ENCODE measurements at regions not wholly inside any gene's neighbourhood (a gene's known extent, or its start where the extent isn't known, plus 50 kb on each side); places are given as distances from the start of the nearest gene placed in this dataset.

- ATAC-seq (no peak), DNase-seq (no peak)
- H3K9me3 ChIP-seq, result no peaks in the 10 kb centered on the region
- intact Hi-C loops (cut with DNase I, micrococcal nuclease), result no loop called here
- no peak overlapping the region for H3K4me3 ChIP-seq
- TF ChIP-seq CTCF (IDR thresholded peaks at IDR 0.05), result no peak
- H3K4me1 ChIP-seq (ENCODE audit: low read depth), result no peaks in the 10 kb centered on the region
- no peaks in the 10 kb centered on the region for H3K36me3 ChIP-seq (ENCODE audit: low read depth)
Observed at GRCh38 chr2:104546537-104546936, 307.4 kb upstream of the POU3F3 start.

- intact Hi-C loops (cut with DNase I, micrococcal nuclease), result no loop called here
- H3K4me1 ChIP-seq (ENCODE audit: low read depth), result no peaks in the 10 kb centered on the region
- H3K36me3 ChIP-seq (ENCODE audit: low read depth), result no peaks in the 10 kb centered on the region
- ATAC-seq (no peak), DNase-seq (no peak)
- H3K4me3 ChIP-seq, result no peak overlapping the region
- no peaks in the 10 kb centered on the region for H3K9me3 ChIP-seq
- no peak for TF ChIP-seq CTCF (IDR thresholded peaks at IDR 0.05)
Observed at GRCh38 chr2:104547221-104547620, 306.7 kb upstream of the POU3F3 start.

GRCh38 chr2:104561251-104561650 lies 292.7 kb upstream of the POU3F3 start:
- intact Hi-C loops (cut with DNase I, micrococcal nuclease), result no loop called here
- ATAC-seq, result no peak
- H3K4me1 ChIP-seq (ENCODE audit: low read depth), result no peaks in the 10 kb centered on the region

GRCh38 chr2:104562537-104562936 lies 291.4 kb upstream of the POU3F3 start:
- no peaks in the 10 kb centered on the region for H3K4me1 ChIP-seq (ENCODE audit: low read depth)
- H3K9me3 ChIP-seq, result no peaks in the 10 kb centered on the region
- DNase-seq, result no peak
- TF ChIP-seq CTCF (IDR thresholded peaks at IDR 0.05), result no peak
- intact Hi-C loops (cut with DNase I, micrococcal nuclease), result no loop called here
- H3K4me3 ChIP-seq, result no peak overlapping the region
- ATAC-seq, result no peak
- no peaks in the 10 kb centered on the region for H3K36me3 ChIP-seq (ENCODE audit: low read depth)

More at GRCh38 chr2:104561251-104561650, 292.7 kb upstream of the POU3F3 start:
- no peak for TF ChIP-seq CTCF (IDR thresholded peaks at IDR 0.05)
- Histone ChIP-seq H3K9me3 (no peaks in the 10 kb centered on the region), H3K4me3 (no peak overlapping the region), H3K36me3 (ENCODE audit: low read depth) (no peaks in the 10 kb centered on the region)
- DNase-seq, result no peak

- intact Hi-C loops (cut with DNase I, micrococcal nuclease), result no loop called here
- Histone ChIP-seq H3K4me1 (ENCODE audit: low read depth) (no peaks in the 10 kb centered on the region), H3K9me3 (no peaks in the 10 kb centered on the region), H3K4me3 (no peak overlapping the region), H3K36me3 (ENCODE audit: low read depth) (no peaks in the 10 kb centered on the region)
- no peak for TF ChIP-seq CTCF (IDR thresholded peaks at IDR 0.05)
- no peak for DNase-seq
- no peak for ATAC-seq
Observed at GRCh38 chr2:104563398-104563996, 290.4 kb upstream of the POU3F3 start.

- no peaks in the 10 kb centered on the region for H3K4me1 ChIP-seq (ENCODE audit: low read depth)
- no peak for TF ChIP-seq CTCF (IDR thresholded peaks at IDR 0.05)
- intact Hi-C loops (cut with DNase I, micrococcal nuclease), result no loop called here
- H3K9me3 ChIP-seq, result no peaks in the 10 kb centered on the region
- ATAC-seq (no peak), DNase-seq (no peak)
- H3K4me3 ChIP-seq, result no peak overlapping the region
- H3K36me3 ChIP-seq (ENCODE audit: low read depth), result no peaks in the 10 kb centered on the region
Observed at GRCh38 chr2:104568247-104568646, 285.7 kb upstream of the POU3F3 start.

Data from mucosa of descending colon (tissue), 3 donors.